Colonic mucosa (tissue), 4 donors: ENCODE measurements at regions not wholly inside any gene's neighbourhood (a gene's known extent, or its start where the extent isn't known, plus 50 kb on each side); places are given as distances from the start of the nearest gene placed in this dataset.

Experiments used
- DNase-seq: peaks from one replicate; pipeline ENCODE4 v3.0.0-alpha.2; 2020
- H3K27ac ChIP-seq: fragments of 200-600 bp; one replicate; pipeline ENCODE4 v1.8.0; 2021
- H3K27me3 ChIP-seq: fragments of 200-600 bp; one replicate; pipeline ENCODE4 v1.8.0; 2021
- H3K36me3 ChIP-seq: fragments of 200-600 bp; one replicate; pipeline ENCODE4 v1.8.0; 2021
- H3K4me1 ChIP-seq: fragments of 200-600 bp; one replicate; pipeline ENCODE4 v1.8.0; 2021; ENCODE audit warnings: mild to moderate bottlenecking
- H3K4me3 ChIP-seq: fragments of 200-600 bp; one replicate; pipeline ENCODE4 v1.8.0; 2021
- H3K9ac ChIP-seq, 2 donors: one replicate each; pipeline ENCODE4 v1.7.0; 2013; ENCODE audit warnings: control low read depth in 2 of 2, low read depth in 2 of 2, low read length in 2 of 2
- H3K9me3 ChIP-seq: fragments of 200-600 bp; one replicate; pipeline ENCODE4 v1.8.0; 2021
- intact Hi-C: fragments of 100-400 bp; cut with DNase I; formaldehyde crosslinking; loops from one replicate; pipeline ENCODE4 v1.14.1; 2022
- TF ChIP-seq, protein P1 (sequence below): fragments of 200-600 bp; IDR thresholded peaks from one replicate; pipeline ENCODE4 v1.8.0; 2022; ENCODE audit warnings: antibody characterized with exemption, mild to moderate bottlenecking
- donor health status: healthy.
- donor health status: DM: no; HTN: no; CAD: no.
- donor health status: DM: no; HTN: no; CAD: no.

DNA sequence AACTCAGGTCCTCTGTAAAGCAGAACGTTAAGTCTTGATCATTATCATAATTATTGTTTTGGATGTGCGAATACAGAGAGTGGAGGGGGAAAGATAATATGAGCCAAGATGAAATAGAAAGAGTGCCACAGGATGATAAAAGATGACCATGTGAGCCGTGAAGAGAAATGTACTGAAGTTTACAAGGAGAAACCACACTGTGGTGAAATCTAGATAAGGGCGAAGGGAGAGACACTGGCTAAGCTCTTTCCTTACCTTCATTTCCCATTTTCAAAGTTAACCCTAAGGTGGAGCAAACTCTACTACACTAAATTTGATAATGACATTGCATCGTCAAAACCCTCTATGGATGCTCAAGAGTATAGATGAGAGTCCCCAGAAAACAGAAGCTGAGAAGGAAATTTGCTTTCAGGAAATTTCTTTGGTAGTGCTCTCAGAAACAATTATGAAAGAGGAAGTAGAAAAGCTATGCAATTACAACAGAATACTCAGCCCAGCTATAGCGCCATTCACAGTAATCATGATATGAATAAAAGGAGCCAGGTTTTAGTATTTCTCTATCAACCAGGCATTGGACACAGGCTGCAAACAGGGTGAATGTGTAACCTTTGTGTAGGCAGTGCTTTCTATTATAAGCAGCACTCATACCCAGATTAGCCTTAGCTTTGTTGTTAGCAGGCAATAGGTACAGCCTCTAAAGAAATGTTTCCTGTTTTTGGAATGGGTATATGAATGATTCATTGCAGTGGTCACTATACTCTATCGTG lies 1080.7 kb downstream of the GRIK2 start:
- H3K27ac ChIP-seq = no peak overlapping the region
- H3K9ac ChIP-seq = no peak overlapping the region
- H3K27me3 ChIP-seq = no peaks in the 10 kb centered on the region
- H3K4me3 ChIP-seq = no peak overlapping the region
- no peaks in the 10 kb centered on the region for H3K36me3 ChIP-seq
- H3K4me1 ChIP-seq = no peaks in the 10 kb centered on the region
- no peaks in the 10 kb centered on the region for H3K9me3 ChIP-seq
- no peak for DNase-seq
- TF ChIP-seq, protein P1, sequence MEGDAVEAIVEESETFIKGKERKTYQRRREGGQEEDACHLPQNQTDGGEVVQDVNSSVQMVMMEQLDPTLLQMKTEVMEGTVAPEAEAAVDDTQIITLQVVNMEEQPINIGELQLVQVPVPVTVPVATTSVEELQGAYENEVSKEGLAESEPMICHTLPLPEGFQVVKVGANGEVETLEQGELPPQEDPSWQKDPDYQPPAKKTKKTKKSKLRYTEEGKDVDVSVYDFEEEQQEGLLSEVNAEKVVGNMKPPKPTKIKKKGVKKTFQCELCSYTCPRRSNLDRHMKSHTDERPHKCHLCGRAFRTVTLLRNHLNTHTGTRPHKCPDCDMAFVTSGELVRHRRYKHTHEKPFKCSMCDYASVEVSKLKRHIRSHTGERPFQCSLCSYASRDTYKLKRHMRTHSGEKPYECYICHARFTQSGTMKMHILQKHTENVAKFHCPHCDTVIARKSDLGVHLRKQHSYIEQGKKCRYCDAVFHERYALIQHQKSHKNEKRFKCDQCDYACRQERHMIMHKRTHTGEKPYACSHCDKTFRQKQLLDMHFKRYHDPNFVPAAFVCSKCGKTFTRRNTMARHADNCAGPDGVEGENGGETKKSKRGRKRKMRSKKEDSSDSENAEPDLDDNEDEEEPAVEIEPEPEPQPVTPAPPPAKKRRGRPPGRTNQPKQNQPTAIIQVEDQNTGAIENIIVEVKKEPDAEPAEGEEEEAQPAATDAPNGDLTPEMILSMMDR = no peak
- intact Hi-C loops = no loop called here

DNA sequence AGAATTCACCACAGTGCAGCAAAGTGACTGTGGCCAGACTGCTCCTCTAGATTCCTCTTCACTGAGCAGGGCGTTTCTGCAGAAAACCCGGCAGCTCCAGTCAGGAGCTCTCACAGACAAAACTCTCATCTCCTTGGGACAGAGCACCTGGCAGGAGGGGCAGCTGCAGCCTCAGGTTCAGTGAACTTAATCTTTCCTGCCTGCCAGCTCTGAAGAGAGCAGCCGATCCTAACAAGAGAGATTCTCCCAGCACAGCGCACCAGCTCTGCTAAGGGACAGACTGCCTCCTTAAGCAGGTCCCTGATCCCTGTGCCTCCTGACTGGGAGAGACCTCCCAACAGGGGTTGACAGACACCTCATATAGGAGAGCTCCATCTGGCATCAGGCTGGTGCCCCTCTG lies 1065.5 kb downstream of the GRIK2 start:
- Histone ChIP-seq H3K9me3 (no peaks in the 10 kb centered on the region), H3K4me3 (no peak overlapping the region), H3K4me1 (no peaks in the 10 kb centered on the region), H3K27me3 (no peaks in the 10 kb centered on the region), H3K27ac (no peak overlapping the region), H3K36me3 (no peaks in the 10 kb centered on the region), H3K9ac (no peak overlapping the region)
- TF ChIP-seq, protein P1 = no peak
- DNase-seq = no peak
- intact Hi-C loops = no loop called here

DNA sequence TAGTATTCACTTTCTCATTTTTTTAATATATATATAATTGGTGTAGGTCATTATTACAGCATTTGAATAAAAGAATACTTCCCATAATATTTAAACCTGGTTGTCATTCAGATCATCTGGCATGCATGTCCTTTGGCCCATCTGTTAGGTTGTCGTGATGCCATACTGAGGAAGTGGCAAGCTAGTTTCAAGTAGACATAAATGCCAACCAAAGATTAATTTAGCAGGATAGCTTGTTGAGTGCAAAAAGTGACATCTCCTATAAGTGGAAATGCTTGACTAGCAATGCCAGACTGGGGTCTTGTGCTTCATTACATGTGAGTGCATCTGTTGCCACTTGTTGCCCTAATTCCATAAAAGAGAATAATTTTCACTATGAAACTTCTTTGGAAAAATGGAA lies 1044.7 kb downstream of the GRIK2 start:
- DNase-seq = no peak
- no peak overlapping the region for H3K4me3 ChIP-seq
- no peaks in the 10 kb centered on the region for H3K4me1 ChIP-seq
- H3K27ac ChIP-seq = no peak overlapping the region
- TF ChIP-seq, protein P1 = no peak
- no peaks in the 10 kb centered on the region for H3K27me3 ChIP-seq
- H3K9me3 ChIP-seq = no peaks in the 10 kb centered on the region
- H3K9ac ChIP-seq = no peak overlapping the region
- intact Hi-C loops = no loop called here
- no peaks in the 10 kb centered on the region for H3K36me3 ChIP-seq

DNA sequence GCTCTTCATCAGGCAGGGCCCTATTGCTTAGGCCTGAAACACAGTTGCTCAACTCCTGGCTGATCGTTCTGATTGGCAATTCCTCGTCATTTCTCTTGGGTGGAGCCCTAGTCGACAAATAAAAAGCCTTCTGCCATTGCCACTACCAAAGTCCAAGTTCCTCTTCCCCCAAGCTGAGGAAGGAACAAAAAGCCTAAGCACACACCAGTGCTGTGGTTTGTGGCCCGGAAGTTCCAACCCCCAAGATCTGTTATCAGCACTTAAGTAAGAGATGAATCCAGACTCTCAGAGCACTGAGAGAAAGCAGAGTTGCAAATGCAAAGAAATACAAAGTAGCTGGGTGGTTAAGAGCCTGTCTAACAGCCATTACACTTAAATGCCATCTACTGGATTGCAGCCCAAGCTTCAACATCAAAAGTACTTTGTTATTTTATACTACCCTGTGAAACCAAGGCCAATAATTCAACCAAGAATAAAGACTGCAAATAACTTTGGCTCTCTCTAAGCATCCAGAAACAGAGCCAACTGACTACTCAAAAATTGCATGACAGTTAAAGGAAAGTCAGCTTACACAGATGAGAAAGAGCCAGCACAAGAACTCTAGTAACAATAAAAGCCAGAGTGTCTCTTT lies 1024.0 kb downstream of the GRIK2 start:
- Histone ChIP-seq H3K27ac (no peak overlapping the region), H3K9me3 (no peaks in the 10 kb centered on the region), H3K9ac (no peak overlapping the region), H3K4me3 (no peak overlapping the region), H3K27me3 (no peaks in the 10 kb centered on the region), H3K4me1 (no peaks in the 10 kb centered on the region), H3K36me3 (no peaks in the 10 kb centered on the region)
- TF ChIP-seq, protein P1 = no peak
- intact Hi-C loops = no loop called here
- DNase-seq = no peak

DNA sequence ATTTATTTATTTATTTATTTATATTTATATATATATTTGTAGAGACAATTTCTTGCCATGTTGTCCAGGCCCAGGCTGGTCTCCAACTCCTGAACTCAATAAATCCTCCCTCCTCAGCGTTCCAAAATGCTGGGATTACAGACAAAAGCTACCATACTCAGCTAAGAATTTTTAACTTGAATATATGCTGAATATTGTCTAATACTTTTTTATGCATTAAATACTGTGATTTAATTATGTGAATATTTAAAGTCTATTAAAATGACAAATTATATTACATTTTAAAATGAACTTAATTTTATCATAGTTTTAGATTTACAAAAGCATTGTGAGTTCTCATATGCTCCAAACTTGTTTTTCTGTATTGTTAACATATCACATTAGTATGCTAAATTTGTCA lies 1022.4 kb downstream of the GRIK2 start:
- Histone ChIP-seq H3K27ac (no peak overlapping the region), H3K9ac (no peak overlapping the region), H3K4me1 (no peaks in the 10 kb centered on the region), H3K27me3 (no peaks in the 10 kb centered on the region), H3K36me3 (no peaks in the 10 kb centered on the region), H3K9me3 (no peaks in the 10 kb centered on the region), H3K4me3 (no peak overlapping the region)
- DNase-seq = no peak
- intact Hi-C loops = no loop called here
- TF ChIP-seq, protein P1 = no peak
